Endodermal cell (in vitro differentiated cells): ENCODE measurements at regions not wholly inside any gene's neighbourhood (a gene's known extent, or its start where the extent isn't known, plus 50 kb on each side); places are given as distances from the start of the nearest gene placed in this dataset.

Experiments used
- DNase-seq: peaks from one replicate; pipeline ENCODE4 v3.0.0-alpha.2; 2017
- H3K27ac ChIP-seq: 2 replicates; pipeline ENCODE4 v1.5.1; 2013; ENCODE audit warnings: mild to moderate bottlenecking, low read depth, low read length, moderate library complexity
- H3K27me3 ChIP-seq: 2 replicates; pipeline ENCODE4 v1.6.1; 2013; ENCODE audit warnings: mild to moderate bottlenecking, low read length, moderate library complexity; ENCODE audit not compliant: insufficient read depth, control insufficient read depth, poor library complexity, severe bottlenecking
- H3K36me3 ChIP-seq: 2 replicates; pipeline ENCODE4 v1.7.0; 2013; ENCODE audit warnings: mild to moderate bottlenecking, low read length, moderate library complexity; ENCODE audit not compliant: control insufficient read depth, insufficient read depth
- H3K4me1 ChIP-seq: one replicate; pipeline ENCODE4 v1.7.0; 2013; ENCODE audit warnings: low read length; ENCODE audit not compliant: control insufficient read depth, insufficient read depth
- H3K4me3 ChIP-seq: 2 replicates; pipeline ENCODE4 v1.5.1; 2013; ENCODE audit warnings: mild to moderate bottlenecking, low read length, moderate library complexity
- H3K9ac ChIP-seq: 2 replicates; pipeline ENCODE4 v1.6.1; 2013; ENCODE audit warnings: mild to moderate bottlenecking, low read length, moderate library complexity; ENCODE audit not compliant: poor library complexity, severe bottlenecking; ENCODE audit errors: extremely low read depth
- H3K9me3 ChIP-seq: 2 replicates; pipeline ENCODE4 v1.6.1; 2013; ENCODE audit warnings: mild to moderate bottlenecking, low read length, moderate library complexity; ENCODE audit not compliant: control insufficient read depth
- H3K27ac Mint-ChIP-seq: 2 replicates; pipeline ENCODE4 v1.8.0; 2020; ENCODE audit warnings: mixed read lengths
- H3K27me3 Mint-ChIP-seq: 2 replicates; pipeline ENCODE4 v1.8.0; 2021; ENCODE audit warnings: mild to moderate bottlenecking, mixed read lengths; ENCODE audit not compliant: insufficient read depth
- H3K36me3 Mint-ChIP-seq: 2 replicates; pipeline ENCODE4 v1.8.0; 2020; ENCODE audit warnings: low read depth, mixed read lengths
- H3K4me1 Mint-ChIP-seq: 2 replicates; pipeline ENCODE4 v1.8.0; 2020; ENCODE audit warnings: mixed read lengths
- H3K4me3 Mint-ChIP-seq: 2 replicates; pipeline ENCODE4 v1.8.0; 2020; ENCODE audit warnings: mild to moderate bottlenecking, moderate library complexity, mixed read lengths
- H3K9me3 Mint-ChIP-seq: 2 replicates; pipeline ENCODE4 v1.8.0; 2020; ENCODE audit warnings: mild to moderate bottlenecking, mixed read lengths
- CTCF ChIP-seq: fragments of 200-600 bp; sonication (generic); conservative IDR thresholded peaks from 2 replicates; pipeline ENCODE4 v1.5.0; 2021; ENCODE audit warnings: antibody characterized with exemption, mild to moderate bottlenecking
- WGBS, 2 experiments: methylation state at CpG; one replicate each; pipeline versions ENCODE4 v1.1.5 to v1.1.7; 2013; ENCODE audit warnings: missing lambda C conversion rate in 2 of 2, mixed read lengths in 1 of 2; ENCODE audit not compliant: insufficient coverage in 1 of 2, insufficient read length in 1 of 2; 5-methylcytosine and 5-hydroxymethylcytosine counted together

GRCh38 chr12:63238892-63239291 is 87.9 kb upstream of the AVPR1A start:
- Histone ChIP-seq H3K27me3 (no peaks in the 10 kb centered on the region), H3K9ac (no peak overlapping the region), H3K4me3 (no peak overlapping the region), H3K9me3 (peaks cover 7% of the 10 kb centered on the region), H3K36me3 (no peaks in the 10 kb centered on the region), H3K4me1 (no peaks in the 10 kb centered on the region), H3K27ac (no peak overlapping the region)
- H3K27me3 Mint-ChIP-seq: peaks cover 2% of the 10 kb centered on the region
- no peak for TF ChIP-seq CTCF
- no peak for DNase-seq
- no peaks in the 10 kb centered on the region for H3K36me3 Mint-ChIP-seq
- H3K4me3 Mint-ChIP-seq: no peak overlapping the region
- peaks cover 36% of the 10 kb centered on the region for H3K9me3 Mint-ChIP-seq
- peaks cover 5% of the 10 kb centered on the region for H3K4me1 Mint-ChIP-seq
- no peak overlapping the region for H3K27ac Mint-ChIP-seq

GRCh38 chr12:63232896-63233295 is 81.9 kb upstream of the AVPR1A start:
- WGBS, 2 experiments: 91 to 92% methylated on average over 3 of the region's 3 CpGs
- no peak for TF ChIP-seq CTCF
- Mint-ChIP-seq H3K27ac (no peak overlapping the region), H3K36me3 (no peaks in the 10 kb centered on the region), H3K27me3 (no peaks in the 10 kb centered on the region), H3K4me1 (peaks cover 5% of the 10 kb centered on the region), H3K4me3 (no peak overlapping the region), H3K9me3 (no peaks in the 10 kb centered on the region)
- no peaks in the 10 kb centered on the region for H3K36me3 ChIP-seq
- H3K9ac ChIP-seq: no peak overlapping the region
- DNase-seq: no peak
- H3K4me1 ChIP-seq: no peaks in the 10 kb centered on the region
- H3K4me3 ChIP-seq: no peak overlapping the region
- H3K27me3 ChIP-seq: no peaks in the 10 kb centered on the region
- H3K9me3 ChIP-seq: no peaks in the 10 kb centered on the region
- no peak overlapping the region for H3K27ac ChIP-seq

- H3K4me1 Mint-ChIP-seq: no peaks in the 10 kb centered on the region
- Histone ChIP-seq H3K4me1 (no peaks in the 10 kb centered on the region), H3K27ac (no peak overlapping the region), H3K4me3 (no peak overlapping the region), H3K9ac (no peak overlapping the region), H3K9me3 (no peaks in the 10 kb centered on the region), H3K36me3 (no peaks in the 10 kb centered on the region), H3K27me3 (peaks cover 2% of the 10 kb centered on the region)
- WGBS, 2 experiments: 72 to 94% methylated on average over 3 of the region's 3 CpGs
- no peak for TF ChIP-seq CTCF
- DNase-seq: no peak
- H3K27me3 Mint-ChIP-seq: no peaks in the 10 kb centered on the region
- no peaks in the 10 kb centered on the region for H3K36me3 Mint-ChIP-seq
- H3K4me3 Mint-ChIP-seq: no peak overlapping the region
- no peak overlapping the region for H3K27ac Mint-ChIP-seq
- H3K9me3 Mint-ChIP-seq: no peaks in the 10 kb centered on the region
Observed at GRCh38 chr12:63228853-63229252, 77.9 kb upstream of the AVPR1A start.
